ENCODE measurements at regions not wholly inside any gene's neighbourhood (a gene's known extent, or its start where the extent isn't known, plus 50 kb on each side); places are given as distances from the start of the nearest gene placed in this dataset.

DNA sequence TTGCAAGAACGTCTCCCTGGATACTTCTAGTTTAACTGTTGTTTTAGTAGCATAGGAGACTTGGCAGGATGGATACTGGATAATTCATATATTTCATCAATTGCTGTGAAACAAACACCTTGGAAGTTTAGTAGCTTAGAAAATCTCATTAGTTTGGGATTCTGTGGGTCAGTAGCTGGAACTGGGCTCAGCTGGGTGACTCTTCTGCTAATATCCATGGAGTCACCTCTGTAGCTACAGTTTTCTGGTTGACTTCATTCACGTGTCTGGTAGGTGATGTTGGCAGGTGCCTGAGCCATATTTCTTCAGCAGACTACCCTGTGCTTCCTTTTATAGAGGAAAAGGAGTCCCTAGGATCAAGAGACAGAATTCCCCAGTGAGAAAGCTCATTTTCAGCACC lies 208.9 kb upstream of the PFKP start:
- no peak for DNase-seq (ENCODE audit: low read depth)

DNA sequence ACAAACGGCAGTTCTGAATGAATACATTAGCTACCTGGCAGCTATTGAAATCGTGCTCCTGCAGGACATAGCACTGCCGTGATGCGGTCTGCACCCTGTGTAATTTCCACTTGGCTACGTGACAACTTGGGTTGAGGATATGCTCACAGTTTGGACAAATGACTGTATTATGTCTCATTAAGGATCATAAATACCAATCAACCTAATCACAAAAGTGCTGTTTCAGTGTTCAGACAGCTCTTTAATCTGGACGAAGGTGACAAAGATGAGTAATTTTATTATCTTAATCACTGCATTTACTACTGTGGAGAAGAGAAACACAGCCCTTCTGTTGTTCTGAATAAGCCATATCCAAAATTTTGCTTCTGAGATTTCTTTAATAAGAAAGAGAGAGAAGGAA lies 210.8 kb upstream of the PFKP start:
- no peak for DNase-seq (ENCODE audit: low read depth)

DNA sequence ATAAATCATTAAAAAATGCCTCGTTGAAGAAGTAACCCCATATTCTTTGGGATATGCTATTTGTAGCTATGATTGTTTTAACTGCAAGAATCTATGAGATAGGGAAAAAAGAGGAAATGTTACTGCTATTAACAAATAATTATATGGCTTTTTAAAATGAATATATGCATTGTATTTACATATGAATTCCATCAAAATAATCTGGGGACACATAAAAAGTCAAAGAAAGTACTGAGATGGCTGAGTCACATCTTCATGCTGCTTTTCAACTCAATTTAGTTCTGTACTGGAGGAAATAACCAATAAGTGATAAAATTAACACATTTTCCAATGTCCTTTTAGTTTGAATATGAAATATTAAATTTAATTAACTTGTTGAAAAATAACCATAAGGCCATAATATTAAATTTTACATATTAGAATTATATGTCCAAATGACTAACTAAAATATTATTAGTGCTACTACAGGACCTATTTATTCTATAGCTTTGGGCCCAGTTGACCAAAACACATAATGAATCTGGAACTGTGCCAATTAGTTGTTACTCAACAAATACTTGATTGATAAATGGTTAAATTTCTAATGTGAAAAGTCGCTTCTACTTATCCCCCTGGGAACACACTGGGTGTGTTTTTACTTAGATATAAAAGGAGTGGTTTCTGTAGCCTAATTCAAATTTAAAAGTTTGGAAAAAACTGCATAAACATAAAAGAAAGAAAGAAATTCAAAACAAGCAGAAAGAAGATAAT lies 214.6 kb upstream of the PFKP start:
- DNase-seq (ENCODE audit: low read depth), result no peak

DNA sequence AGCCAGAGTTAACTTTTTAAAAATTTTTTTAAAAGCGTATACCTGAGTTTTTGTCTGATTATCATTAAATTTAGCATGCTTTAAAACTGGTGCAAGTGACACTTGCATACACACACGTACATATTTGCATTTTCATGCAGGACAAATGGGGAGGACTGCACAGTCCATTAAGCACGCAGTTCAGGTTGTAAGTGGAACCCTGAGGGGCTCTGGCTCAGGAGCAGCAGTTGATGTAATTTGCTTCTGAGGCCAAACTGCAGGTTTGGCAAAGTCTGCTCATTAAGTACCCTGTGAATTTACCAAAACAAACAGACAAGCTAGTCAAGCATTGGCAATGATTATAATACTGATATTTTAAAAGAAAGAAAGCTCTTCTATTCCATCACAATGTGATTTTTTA lies 215.8 kb upstream of the PFKP start:
- no peak for DNase-seq (ENCODE audit: low read depth)

DNA sequence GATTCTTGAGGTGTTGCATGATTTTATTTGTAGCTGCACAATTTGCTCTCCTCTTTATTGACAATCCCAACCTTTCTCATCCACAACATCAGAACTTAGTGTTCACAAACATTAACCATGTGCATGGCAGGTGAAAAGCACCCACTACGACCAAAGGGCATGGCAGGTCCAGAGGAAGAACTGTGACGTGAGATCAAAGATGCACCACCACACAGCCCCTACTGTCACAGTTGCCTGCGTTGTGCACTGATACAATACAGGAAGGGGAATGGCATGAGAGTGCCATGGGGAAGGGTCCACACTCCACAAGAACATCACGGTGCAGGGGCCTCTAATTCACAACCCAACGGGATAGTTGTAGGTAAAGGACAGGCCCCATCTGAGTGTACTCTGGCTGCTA lies 217.1 kb upstream of the PFKP start:
- no peak for DNase-seq (ENCODE audit: low read depth)

DNA sequence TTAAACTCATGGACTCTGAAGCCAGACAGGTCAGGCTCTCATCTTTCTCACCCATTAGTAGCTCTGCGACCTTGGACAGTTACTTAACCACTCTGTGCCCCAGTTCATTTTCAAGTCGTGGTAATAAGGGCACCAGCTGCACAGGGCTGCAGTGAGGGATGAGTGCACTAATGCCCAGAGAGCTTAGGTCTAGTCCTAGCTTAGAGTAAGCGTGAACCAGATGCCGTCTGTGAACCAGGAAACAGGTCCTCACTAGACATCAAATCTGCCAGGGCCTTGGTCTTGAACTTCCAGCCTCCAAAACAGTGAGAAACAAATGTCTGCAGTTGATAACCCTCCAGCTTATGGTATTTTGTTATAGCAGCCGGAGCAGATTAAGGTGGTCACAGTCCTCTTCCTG lies 222.4 kb upstream of the PFKP start:
- no peak for DNase-seq (ENCODE audit: low read depth)

DNA sequence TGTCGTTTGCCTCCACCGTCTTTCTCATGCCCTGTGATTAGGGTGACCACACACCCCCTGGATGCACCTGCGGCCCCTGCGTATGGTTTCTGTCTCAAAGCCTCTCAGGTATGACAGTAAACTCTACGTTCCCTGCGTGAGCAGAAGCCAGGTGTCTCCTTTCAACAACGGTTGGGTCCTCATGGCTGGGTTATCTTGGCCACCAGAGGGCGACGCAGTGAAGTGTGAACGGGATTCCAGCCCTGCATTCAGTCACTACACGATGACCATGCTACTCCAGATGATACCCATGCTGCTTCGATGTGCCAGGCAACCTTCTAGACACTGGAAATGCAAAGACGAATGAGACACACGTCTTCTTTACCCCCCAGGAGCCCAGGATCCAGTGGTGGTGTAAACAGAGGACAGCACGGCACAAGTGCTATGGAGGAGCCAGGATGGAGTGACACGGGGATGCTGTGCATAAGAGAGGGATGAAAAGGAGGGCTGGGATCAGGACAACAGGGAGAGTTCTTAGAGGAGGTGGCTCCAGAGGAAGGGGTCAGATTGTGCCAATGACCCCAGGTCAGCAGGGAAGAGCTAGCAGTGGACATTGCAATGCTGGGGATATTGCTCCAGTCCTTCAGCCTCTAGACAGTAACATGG lies 228.1 kb upstream of the PFKP start:
- no peak for DNase-seq (ENCODE audit: low read depth)

DNA sequence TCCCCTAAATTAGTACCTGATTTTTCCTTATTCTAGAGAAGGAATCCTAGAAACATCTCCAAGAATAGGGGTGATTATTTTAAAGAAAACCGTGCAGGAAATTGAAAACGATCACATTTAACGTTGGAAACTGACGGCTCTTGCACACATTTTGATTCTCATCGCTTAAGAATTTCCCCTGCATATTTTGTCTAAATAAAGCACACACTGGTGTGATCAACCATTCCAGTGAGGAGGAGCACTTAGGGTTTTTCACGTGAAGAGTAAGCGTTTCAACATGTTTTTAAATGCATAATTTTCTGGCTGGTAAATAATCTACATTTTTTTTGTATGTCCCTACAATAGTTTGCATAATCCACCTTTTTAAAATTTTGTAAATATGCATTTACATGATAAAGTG lies 229.7 kb upstream of the PFKP start:
- no peak for DNase-seq (ENCODE audit: low read depth)

DNA sequence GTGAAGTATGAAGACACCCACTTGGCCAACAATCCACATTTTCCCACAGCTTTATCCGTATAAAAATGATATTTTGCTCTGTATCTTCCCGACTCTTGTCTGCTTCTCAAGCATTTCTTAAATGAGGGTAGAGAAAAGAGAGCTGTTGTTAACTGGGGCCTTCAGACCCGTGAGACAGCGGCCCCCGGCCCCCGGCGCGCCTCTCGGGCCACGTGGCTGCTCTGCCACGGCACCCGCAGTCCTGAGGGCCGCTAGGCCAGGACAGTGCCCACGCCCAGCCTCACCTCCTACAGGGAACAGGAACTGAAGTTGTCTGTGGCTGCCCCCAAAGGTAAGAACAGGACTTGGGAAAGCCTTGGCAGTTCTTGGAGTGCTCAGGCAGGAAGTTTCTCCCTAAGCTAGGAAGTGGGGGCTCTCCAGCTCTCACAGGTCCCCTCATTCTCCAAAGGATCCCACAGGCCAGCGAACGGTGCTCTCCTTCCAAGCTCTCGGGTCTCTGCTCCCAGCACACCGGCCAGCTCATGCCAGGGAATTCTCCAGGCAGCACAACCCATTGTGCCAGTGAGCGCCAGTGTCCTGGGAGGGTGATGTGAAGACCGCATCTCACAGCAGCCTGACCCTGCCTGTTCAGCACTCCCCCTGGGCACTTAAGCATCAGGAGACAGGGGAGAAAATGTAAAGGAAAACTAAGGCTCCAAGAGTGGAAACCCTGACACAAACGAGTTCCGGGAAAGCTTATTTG lies 230.3 kb upstream of the PFKP start:
- DNase-seq (ENCODE audit: low read depth), result no peak

DNA sequence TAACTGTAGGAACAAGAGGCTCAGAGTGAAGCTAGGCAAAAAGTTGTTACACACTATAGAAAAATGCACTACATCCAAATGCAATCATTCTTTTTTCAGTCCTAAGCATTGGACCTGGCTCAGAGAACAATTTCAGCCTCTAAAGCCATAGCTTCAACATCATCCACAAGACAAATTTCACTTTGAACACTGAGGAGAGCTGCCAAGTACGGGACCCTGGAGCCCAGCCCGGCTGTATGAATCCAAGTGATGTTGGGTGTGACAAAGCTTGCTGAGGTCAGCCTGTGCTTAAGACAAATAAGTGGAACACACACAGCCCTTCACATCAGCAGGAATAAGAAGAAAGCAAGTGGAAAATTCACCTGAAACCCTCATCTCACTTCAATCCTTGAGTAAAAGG lies 233.1 kb upstream of the PFKP start:
- no peak for DNase-seq (ENCODE audit: low read depth)

DNA sequence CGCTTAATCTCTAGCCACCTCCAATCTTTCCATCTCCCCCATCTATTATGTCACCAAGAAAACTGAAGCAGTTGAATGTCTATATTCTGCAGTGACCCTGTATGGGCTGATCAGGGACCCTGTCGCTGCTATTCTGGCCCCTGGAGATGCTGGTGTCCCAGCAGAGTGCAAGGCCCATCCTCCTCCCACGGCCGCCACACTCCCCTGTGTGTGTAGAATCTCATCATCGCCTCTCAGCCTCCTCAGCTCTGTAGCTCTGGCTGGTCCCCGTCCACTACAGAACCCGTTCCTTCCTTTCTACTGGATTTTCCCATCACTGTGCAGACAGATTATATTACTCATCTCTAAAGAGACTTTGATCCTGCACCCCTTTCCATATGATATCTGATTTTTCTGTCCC lies 235.8 kb upstream of the PFKP start:
- no peak for DNase-seq (ENCODE audit: low read depth)

DNA sequence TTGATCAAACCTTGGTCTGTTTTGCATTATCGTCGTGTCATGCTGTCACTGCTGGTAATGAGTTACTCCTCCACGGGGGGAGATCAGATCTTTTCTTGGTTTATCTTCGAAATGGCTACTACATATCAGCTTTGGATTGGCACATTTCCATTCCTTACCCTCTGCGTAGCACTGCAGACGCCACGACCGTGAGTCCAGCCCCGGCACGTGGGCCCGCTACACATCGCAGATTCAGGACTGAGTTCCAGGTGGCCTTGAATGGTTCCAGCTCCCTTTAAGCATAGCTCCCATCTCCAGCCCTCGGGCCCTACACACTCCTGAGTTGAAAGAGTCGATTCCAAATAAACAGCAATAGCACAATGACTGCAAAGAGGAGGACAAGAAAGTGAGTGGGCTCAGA lies 238.6 kb upstream of the PFKP start:
- DNase-seq (ENCODE audit: low read depth), result no peak

DNA sequence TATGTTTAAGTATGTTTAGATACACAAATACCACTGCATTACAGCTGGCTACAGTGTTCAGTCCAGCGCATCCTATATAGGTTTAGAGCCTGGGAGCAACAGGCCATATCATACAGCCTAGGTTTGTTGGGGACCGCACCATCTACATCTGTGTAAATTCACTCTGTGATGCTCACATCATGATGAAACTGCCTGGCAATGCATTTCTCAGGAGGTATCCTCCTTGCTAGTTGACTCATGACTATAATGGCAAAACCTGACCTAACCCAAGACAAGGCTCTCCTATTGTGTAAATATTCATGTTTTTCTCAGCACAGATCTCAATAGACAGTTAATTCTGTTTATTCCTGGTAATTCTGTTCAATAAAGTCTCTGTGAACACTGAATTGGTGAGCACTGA lies 240.7 kb upstream of the PFKP start:
- DNase-seq (ENCODE audit: low read depth), result no peak

DNA sequence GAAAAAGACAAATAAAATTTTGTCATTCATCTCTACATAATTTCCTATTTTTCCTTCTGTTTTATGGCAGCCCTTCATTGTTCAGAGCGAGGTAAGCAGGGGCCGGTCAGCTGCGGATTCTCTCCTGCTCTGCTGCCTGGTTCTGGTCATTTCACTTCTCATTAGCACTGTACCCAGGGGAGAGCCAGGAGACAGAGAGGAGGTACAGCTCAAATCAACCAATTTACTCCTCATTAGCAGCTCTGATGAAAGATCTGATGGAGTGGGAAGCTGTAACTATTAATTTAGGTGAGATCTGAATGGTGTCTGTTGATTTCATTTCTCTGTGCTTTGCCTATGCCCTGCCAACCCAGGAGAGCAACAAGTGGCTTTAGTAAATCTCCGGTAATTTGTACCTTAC lies 241.5 kb upstream of the PFKP start:
- DNase-seq (ENCODE audit: low read depth), result no peak

DNA sequence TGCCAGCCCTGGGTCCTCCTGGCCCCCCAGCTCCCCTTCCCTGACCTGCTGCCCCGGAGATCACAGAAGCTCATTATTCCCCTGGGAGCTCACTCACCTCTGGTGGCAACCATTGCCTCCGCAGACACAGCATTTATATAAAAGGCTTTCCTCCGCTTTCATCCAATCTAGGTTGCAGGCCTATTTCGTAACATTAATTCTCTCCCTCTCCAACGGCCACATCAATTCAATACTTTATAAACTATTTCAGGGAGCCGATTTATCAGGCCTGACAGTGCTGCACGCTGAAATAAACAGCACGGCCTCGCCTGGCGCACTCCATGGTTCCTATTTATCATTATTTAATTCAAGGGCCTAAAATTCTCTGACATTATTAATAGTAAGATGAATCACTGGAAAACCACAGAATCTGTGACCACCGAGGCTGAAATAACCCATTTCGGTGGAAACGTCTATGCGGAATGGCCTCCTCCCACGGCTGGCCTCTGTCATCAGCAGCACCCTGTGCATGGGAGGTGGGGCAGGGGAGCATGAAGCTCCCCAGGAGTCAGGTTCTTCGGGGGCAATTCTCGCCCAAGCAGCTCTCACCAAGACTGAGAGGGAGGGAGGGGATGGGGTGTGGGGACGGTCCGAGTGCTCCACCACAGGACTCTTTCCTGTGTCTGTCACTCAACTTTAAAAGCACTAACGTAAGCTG lies 249.3 kb upstream of the PFKP start:
- no peak for DNase-seq (ENCODE audit: low read depth)

DNA sequence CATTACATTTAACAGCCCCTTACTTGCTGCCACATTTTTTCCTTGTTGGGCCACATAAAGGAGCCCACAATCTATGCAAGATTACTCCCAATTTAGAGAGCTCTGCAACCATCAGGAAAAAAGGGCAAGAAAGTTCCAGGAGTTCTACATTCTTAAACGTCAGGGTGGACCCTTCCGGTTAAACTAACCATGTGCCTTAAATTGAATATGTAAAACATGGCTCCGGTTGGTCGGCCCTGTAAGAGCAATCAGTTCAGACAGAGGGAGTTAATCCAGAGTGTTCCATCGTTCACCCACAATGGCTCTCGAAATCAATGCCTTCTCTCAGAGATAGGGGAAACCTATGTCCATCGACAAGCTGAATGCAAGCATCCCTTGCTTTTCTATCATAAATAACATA lies 253.7 kb upstream of the PFKP start:
- DNase-seq (ENCODE audit: low read depth), result no peak

DNA sequence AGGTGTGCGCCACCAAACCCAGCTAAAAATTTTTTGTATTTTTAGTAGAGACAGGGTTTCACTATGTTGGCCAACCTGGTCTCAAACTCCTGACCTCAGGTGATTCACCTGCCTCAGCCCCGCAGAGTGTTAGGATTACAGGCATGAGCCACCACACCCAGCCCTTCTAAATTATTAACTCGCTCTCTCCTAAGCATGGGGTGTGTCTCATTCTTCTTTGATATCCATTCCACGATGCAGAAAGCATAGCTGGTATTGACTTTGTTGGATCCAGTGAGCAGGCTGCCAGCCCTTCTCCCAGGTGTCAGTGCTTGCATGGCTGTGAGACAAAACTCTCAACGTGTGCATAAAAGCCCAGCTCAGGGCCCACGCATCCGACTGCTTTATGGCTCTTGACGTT lies 254.1 kb upstream of the PFKP start:
- no peak for DNase-seq (ENCODE audit: low read depth)

DNA sequence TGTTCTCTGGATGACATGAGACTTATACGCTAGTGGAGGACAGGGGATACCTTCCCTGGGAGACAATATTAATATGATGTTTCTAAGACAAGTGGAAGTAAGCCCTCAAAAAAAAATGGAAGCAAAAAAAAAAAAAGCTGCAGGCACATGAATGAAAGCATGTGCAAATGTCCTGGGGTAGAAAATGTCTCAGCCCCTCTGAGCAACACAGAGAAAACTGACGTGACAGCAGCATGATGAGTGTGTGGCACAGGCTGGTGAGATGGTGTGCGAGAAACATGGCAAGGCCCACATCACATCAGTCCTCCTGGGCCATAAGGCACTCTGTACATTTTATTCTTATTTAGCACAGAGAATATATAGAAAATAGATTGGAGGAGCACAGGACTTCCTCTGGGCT lies 254.7 kb upstream of the PFKP start:
- DNase-seq (ENCODE audit: low read depth), result no peak

DNA sequence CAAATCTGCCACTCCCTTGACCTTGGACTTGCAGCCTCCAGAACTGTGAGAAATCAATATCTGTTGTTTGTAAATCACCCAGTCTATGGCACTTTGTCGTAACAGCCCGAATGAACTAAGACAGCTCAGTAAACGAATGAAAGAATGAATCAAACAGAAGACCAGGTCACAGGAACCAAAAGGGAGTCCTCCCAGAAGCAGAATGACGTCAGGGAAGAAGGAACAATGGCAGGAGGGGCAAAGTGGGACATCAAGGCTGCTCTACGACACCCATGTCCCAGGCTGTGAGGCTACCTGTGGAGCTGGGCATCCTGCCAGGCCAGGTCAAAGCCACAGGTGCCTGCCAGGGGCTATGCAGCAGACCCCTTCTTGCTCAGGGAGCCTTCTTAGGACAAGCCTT lies 267.2 kb upstream of the PFKP start:
- no peak for DNase-seq (ENCODE audit: low read depth)

DNA sequence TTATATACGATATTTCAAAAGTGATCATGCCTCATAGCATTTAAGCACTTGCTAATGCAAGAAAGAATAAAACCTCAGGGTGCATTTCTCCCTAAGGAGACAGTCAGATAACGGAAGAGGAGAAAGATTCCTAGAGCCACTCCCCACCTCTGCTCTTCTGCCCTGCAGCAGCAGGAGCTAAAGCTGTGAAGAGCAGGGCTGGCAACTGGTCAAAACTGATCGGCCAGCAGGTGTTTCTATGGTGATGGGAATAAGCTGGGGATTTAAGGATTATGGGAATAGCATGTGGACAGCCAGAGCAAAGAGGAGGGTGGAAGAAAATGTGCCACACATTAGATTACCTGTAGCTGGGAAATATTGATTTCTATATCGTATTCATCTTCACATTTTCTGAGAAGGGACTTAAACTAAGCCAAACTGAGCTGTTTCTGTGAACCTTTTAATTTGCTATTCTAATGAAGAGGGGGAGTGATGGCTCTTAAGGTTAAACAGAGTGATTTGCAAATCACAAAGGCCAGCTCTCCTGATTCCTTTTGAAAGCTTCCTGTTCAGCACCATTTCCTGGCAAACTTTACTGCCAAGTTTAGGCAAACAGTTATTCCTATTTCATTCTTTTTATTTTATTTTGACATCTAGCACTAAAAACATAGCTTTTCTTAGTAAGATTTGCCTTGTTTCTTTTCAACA lies 268.9 kb upstream of the PFKP start:
- no peak for DNase-seq (ENCODE audit: low read depth)

DNA sequence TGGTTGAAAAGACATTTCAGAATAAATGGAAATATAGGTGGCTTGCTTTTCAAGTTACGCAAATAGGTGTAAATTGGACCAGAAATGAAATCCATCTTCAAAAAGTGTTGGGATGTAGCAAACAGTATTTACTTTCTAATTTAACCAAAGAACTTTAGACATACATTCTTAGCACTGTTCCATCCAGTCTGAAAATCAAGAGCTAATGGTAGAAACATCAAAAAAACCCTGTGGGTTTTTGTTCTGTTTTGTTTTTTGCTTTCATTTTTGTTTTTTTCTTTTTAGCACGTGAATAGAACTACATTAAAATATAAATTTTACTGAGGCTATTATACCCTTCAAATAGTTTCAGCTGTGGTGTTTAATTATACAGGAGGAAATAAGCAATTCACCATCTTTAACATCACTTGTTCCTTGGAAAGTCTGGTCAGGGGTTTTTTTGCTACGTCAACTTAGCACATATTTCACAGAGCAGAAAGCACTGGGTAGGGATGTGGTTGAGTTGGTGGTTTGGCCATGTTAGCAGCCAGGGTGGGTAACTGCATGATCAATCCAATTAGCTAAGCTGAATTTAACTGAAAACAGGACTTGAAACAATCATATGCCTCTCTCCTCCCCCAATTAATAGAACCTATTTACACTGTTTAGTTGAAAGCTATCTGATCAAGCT lies 275.4 kb upstream of the PFKP start:
- no peak for DNase-seq (ENCODE audit: low read depth)

All from GM04504 (cell line).